ENCODE measurements at regions not wholly inside any gene's neighbourhood (a gene's known extent, or its start where the extent isn't known, plus 50 kb on each side); places are given as distances from the start of the nearest gene placed in this dataset.

GRCh38 chr2:215659650-215660049, 223.8 kb upstream of the FN1 start:
- TF ChIP-seq, protein P1, sequence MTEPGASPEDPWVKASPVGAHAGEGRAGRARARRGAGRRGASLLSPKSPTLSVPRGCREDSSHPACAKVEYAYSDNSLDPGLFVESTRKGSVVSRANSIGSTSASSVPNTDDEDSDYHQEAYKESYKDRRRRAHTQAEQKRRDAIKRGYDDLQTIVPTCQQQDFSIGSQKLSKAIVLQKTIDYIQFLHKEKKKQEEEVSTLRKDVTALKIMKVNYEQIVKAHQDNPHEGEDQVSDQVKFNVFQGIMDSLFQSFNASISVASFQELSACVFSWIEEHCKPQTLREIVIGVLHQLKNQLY (CRISPR knock-in tag; conservative IDR thresholded peaks at IDR 0.05): no peak
- TF ChIP-seq CBFB (CRISPR knock-in tag; IDR thresholded peaks at IDR 0.05): no peak
- no peak for TF ChIP-seq ELF1 (tag; IDR thresholded peaks at IDR 0.05)
- TF ChIP-seq, protein P2, sequence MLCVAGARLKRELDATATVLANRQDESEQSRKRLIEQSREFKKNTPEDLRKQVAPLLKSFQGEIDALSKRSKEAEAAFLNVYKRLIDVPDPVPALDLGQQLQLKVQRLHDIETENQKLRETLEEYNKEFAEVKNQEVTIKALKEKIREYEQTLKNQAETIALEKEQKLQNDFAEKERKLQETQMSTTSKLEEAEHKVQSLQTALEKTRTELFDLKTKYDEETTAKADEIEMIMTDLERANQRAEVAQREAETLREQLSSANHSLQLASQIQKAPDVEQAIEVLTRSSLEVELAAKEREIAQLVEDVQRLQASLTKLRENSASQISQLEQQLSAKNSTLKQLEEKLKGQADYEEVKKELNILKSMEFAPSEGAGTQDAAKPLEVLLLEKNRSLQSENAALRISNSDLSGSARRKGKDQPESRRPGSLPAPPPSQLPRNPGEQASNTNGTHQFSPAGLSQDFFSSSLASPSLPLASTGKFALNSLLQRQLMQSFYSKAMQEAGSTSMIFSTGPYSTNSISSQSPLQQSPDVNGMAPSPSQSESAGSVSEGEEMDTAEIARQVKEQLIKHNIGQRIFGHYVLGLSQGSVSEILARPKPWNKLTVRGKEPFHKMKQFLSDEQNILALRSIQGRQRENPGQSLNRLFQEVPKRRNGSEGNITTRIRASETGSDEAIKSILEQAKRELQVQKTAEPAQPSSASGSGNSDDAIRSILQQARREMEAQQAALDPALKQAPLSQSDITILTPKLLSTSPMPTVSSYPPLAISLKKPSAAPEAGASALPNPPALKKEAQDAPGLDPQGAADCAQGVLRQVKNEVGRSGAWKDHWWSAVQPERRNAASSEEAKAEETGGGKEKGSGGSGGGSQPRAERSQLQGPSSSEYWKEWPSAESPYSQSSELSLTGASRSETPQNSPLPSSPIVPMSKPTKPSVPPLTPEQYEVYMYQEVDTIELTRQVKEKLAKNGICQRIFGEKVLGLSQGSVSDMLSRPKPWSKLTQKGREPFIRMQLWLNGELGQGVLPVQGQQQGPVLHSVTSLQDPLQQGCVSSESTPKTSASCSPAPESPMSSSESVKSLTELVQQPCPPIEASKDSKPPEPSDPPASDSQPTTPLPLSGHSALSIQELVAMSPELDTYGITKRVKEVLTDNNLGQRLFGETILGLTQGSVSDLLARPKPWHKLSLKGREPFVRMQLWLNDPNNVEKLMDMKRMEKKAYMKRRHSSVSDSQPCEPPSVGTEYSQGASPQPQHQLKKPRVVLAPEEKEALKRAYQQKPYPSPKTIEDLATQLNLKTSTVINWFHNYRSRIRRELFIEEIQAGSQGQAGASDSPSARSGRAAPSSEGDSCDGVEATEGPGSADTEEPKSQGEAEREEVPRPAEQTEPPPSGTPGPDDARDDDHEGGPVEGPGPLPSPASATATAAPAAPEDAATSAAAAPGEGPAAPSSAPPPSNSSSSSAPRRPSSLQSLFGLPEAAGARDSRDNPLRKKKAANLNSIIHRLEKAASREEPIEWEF (CRISPR knock-in tag; IDR thresholded peaks at IDR 0.05): no peak
- TF ChIP-seq EZH2 (IDR thresholded peaks at IDR 0.05; ENCODE audit: borderline replicate concordance, low read depth, low read length): no peak
- no peak for TF ChIP-seq RFX5 (IDR thresholded peaks at IDR 0.05; ENCODE audit: low read depth, low read length)
- TF ChIP-seq ZNF324 (CRISPR knock-in tag; IDR thresholded peaks at IDR 0.05): no peak
